ENCODE measurements at regions not wholly inside any gene's neighbourhood (a gene's known extent, or its start where the extent isn't known, plus 50 kb on each side); places are given as distances from the start of the nearest gene placed in this dataset.

GRCh38 chr2:180871649-180872048, 108.8 kb upstream of the UBE2E3 start:
- TF ChIP-seq POLR2A (IDR thresholded peaks at IDR 0.05) (no peak), CTCF (IDR thresholded peaks at IDR 0.05 in 8 of 11, conservative IDR thresholded peaks at IDR 0.05 in 3 of 11) (no peak), POLR2AphosphoS5 (IDR thresholded peaks at IDR 0.05) (no peak)

Data from spleen (tissue), 7 donors.